ENCODE measurements at regions not wholly inside any gene's neighbourhood (a gene's known extent, or its start where the extent isn't known, plus 50 kb on each side); places are given as distances from the start of the nearest gene placed in this dataset.

DNA sequence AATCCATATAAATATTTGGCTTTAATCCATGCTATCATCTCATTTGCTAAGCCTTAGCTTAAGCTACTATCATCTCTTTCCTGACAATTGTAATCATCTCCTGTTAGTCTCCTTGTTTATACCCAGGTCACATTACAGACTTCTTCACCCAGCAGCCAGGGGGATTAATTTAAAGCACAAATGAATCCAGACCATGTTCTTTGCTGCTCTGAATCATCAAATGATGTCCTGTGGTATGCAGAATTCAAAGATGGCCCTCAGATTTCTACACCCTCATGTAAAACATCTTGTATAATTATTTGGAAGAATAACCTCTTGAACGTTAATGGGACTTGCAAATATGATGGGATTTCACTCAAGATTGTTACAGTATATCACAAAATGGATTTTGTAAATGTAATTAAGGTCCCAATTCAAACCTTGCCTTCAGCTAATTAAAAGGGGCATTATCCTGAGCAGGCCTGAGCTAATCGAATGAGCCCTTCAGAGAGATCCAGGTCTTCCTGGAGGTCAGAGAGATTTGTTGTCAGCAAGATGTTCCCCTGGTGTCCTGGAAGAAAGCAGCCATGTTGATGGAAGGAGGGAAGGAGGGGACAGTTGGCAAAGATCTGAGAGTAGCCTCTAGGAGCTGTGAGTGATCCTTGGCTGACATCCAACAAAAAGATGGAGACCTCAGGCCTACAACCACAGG lies 241.1 kb upstream of the MMADHC start:
- no peak for DNase-seq

DNA sequence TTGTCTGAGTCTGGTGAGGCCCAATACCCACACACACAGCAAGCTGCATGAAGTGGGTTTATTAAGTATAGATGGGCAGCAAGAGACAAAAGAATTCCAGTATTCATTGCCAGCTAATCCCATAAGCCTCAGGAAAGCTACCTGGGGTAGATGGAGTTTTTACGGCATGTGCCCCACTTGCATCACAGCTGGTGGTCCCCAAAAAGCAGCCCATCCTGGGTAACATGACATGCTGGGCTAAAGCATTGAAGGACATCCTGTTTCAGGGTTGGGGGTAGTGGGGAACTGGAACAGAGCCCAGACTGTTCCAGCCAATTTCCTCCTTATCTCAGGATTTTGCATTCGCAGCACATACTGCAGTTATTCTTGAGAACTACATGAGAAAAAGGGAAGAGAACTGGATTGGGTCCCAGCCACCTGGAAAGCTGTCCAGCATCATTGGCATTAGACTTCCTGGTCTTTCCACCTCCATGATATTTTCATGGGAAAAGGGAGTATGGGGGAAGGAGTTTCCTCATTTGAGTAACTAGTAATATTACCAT lies 240.1 kb upstream of the MMADHC start:
- no peak for DNase-seq

DNA sequence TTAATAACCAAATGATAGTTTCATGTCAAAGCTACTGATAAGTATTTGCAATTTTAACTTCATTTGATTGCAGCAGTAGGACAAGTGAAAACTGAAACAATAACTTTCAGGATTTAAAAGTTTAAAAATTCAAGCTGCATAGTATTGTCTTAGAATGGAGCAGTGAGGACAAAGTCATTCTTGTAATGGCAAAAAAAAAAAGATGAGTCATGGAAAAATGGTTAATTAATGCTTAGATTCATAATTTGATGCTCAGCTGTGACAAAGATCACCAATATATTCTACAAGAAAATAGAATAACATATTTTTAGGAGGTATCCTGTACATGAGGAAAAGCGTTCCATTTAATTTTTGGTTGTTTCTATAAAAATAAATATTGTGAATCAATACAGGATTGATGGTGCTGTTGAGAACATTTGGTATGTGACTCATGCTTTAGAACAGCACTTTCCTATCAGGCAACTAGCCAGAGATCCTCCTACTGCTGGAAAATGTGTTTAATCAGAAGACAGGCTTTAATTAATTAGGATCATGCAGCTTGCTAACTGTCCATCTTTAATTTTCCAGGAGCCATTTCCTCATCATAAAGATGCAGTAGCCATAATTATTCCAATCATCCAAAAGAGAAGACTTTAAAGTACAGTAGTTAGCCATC lies 239.0 kb upstream of the MMADHC start:
- DNase-seq: no peak

DNA sequence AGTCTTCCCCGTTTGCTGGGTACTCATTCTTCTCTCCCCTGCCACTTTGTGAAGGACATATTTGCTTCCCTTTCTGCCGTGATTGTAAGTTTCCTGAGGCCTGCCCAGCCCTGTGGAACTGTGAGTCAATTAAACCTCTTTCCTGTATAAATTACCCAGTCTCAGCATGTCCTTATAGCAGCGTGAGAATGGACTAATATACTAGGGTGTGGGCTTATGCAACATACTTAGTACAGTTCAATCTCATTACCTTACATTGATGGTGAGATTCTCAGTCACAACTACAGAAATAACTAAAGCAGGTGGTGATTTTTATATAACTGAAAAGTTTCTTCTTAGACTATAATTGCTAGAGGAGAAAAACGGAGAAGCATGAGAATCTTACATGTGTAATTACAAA lies 237.9 kb upstream of the MMADHC start:
- DNase-seq: no peak

DNA sequence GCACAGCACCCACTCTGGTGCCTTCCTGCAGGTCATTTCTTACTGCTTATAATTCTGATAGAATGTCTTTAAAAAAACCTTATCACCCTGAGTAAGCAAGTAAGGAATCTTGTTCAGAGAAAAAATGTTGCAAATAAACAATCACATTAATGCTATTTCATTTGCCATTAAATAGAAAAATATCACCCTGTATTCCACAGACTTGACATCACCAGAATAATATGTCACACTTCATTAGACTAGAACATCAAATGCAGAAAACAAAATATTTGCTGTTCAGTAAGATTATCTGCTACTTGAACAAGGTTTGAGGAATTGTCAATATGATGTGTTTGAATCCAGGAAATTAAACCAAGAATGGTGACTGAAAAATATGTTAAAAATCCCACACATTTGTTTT lies 236.6 kb upstream of the MMADHC start:
- no peak for DNase-seq

DNA sequence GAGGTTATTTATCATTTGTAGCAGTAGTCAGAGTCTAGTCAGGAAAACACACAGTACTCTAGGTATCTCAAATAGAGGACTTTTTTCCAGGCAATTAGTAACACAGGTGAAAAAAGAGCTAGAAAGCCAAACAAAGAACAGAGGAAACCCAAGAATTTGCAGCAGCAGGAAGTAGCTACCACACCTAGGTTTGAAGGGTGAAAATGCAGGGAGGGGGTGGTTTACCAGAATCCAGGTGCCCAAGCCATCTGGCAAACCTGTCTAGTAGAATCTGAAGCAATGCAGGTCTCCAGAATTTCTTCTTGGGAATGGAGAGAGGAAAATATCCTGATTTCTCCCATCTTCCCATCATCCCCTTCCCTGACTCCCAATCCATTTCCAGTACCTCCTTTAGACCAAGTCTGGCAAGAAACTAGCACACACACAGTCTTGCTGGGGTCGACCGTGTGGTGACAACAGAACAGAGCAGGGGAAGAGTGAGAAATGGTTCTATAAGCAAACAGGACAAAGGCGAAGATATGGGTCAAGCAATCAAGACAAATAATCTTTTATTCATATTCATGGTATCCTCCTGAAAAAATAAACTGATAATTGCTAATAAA lies 231.9 kb upstream of the MMADHC start:
- DNase-seq: no peak

DNA sequence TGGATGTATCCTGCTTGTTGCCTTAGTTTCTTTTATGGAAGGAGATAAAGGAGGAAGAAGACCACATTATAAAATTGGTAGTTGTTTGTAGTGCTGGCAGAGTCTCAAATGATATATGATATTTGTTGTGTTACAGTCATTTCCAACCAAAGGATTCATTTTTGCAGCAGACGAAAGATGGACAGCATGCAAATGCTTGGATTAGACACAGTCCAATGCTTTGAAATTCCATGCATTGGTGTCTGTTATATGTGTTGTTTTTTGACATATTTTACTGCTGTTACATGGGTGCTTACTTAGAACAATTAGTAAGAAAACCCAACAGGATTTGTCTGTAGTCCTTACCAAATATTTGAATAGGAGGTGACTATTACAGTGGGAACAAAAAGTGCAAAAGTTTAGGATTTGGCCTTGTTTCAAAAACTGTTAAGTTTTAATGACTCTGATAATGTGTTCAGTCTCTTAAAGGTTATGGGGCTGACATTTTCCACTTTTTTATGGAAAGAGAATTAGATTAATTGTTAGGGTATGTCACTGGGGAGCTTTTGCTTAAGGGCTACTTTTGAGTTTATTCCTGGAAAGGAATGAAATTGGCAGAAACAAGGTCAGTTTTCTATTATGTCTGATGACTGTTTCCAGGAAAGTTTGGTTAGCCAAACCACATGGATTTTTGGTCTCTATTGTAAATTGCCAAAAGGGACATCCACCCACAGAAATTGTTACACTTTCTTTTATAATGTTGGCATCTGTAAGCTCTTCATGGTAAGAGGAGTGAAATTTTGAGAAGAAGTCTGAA lies 229.4 kb upstream of the MMADHC start:
- DNase-seq: no peak

DNA sequence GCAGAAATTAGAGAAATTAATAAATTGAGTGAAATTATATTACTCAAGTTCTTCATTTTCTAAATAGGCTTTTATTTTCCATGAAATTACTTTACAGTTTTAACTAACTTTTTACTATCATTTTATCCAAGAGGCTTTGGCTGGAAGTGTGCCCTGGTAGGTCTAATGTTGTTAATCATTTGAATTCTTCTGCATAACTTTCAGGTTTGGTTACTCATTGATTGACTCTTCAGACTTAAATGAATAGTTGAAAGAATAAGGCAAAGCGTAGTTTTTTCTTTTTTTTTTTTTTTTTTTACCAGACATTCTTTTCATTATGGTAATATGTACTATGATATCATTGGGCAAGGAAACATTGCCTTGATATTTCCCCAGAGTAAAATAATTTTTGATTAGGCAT lies 228.4 kb upstream of the MMADHC start:
- no peak for DNase-seq

DNA sequence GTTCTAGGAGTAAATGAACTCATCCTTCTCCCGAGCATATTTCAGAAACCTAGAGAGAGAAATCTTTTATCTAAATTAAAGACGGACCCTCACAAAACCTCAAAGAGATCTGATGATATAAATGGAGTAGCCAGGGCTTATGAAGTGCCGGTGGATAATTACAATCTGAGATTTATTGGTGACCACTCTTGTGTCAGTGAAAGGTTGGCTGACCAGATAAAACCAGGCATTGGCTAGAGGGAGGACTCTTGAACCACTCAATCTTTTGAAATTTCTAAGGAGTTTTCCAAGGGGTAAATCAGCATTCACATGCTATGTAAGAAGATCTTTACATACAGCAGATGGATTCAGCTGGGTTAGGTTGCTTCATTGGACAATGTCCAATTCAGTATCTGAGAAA lies 227.3 kb upstream of the MMADHC start:
- no peak for DNase-seq

DNA sequence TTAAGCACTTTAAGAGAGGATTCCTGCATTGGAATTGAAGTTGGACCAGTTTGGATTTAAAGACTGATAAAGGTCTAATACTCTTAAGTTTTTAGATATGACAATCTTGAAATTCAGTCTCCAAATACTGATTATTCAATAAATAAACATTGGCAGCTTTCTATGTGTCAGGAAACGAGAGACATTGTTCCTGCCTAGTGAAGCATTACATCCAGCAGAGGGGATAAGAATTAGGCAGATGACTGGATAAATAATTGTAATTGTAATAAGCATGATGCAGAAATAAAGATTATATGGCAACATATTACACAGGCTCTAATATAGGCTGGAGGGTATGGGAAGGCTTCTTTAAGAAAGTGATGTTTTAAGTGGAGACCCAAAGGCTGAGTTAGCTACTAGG lies 226.5 kb upstream of the MMADHC start:
- no peak for DNase-seq

DNA sequence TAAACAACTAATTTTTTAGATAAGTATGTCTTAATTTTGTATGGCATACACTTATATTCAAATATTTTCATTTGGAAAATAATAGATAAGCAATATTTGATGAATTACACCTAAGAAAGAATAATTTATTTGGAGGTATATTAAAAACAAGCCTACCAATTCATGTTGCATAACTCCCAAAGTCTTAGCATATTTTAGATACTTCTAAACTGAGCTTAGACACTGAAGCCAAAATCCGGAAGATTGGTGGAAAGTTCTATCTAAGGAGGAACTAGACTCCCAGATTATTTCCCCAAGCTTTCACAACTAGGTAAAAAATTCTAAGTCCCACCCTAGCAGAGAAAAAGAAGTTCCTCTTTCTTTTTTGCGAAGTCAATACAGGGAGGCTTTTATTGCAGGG lies 221.0 kb upstream of the MMADHC start:
- no peak for DNase-seq

DNA sequence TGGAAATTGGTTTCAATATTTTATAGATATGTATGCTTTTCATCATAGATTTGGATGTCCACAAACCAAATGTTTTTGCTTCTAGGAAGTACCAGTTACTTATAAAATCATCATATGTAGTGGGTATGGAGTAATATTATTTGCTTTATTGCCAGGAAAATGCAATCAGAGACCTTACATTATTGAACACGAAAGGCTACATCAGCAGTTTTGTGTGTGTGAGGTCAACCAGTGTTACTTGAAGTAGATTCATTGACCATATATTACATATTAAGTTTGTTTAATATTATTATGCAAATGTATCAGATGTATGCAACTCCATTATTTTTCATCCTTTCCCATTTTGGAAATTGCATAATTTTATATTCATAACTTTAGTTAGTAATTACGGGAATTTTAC lies 219.1 kb upstream of the MMADHC start:
- DNase-seq: no peak

DNA sequence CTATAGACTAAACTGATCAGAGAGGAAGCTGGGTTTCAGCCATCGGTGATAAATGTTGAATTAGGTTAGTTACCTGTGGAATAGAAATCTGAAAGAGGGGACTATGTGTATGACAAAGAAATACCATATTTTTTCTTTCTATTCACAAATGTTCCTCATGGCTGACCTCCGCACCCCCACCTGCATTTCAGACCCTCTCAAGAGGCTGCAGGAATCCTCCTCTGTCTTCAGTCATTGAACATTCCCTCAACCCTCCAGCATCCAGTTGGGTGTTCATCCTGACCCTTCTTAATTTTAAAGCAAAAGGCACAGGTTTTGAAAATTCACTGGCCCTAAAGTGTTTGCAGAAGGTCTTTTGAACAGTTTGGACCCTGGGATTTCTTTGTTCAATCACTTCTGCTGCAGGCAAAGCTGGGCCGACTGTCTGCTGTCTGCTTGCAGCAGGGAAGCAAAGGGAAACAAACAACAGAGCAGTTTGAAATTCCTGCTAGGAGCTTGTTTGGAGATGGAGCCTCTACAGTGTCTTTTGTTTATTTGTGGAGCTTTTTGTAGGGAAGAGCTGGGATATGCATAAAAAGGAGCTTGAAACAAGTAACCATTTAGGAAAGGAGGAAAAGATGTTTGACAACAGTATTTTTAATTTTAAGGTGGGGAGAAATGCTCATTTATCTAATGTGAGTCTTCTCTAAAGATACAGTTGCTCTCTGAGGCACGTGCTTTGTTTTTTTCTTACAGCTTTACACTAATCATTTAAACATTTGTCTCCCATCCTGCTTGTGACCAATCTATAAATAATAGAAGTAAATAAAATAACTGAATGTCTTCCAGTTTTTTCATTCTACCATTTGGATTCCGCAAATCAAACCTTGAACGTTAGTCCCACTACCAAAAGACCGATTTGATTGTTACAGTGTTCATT lies 213.3 kb upstream of the MMADHC start:
- no peak for DNase-seq

DNA sequence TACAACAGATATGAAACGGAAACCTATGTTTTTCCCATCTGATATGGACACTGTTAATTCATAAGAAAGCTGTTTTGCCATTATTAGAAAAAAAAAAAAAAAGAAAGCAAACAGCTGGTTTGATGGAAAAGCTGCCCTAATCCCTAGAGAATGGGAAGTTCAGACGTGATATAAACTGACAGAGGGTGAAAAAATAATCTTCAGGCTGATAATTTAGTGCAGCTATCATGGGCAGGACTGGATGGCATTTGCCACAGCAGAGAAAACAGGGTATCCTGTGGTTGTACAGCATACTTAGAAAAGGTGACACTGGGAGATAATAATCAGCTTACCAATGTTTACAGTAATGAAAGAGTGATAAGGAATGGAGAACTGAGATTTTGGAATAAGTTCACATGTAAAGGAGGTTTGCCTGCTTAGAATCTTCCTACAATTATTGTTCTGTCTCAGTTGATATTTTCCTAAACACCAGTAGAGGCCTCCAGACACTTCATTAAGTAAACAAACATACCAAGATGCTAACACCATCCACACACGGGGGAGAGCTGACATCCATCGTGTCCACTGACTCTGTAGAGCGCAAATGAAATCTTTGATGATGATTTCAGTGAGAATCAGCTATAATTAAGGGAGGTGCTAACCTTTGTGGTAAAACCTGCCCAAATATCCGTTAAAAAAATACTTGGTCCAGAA lies 211.6 kb upstream of the MMADHC start:
- DNase-seq: no peak

DNA sequence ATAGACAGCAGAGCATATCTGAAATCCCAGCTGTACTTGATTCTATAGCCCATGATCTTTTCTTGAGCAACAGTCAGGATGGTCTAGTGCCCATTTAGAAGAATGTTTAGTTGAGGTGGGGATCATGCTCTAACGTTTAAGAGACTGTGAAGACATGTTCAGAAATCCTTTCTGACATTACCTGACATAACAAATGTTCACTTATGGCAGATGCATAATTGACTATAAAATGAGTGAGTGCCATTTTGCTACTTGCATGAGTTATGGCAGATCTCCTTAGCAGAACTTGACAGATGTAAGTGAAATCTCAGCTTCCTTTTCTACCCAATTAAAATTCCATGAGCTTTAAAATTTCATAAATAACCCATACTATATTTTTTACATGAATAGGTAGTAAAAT lies 209.5 kb upstream of the MMADHC start:
- no peak for DNase-seq

DNA sequence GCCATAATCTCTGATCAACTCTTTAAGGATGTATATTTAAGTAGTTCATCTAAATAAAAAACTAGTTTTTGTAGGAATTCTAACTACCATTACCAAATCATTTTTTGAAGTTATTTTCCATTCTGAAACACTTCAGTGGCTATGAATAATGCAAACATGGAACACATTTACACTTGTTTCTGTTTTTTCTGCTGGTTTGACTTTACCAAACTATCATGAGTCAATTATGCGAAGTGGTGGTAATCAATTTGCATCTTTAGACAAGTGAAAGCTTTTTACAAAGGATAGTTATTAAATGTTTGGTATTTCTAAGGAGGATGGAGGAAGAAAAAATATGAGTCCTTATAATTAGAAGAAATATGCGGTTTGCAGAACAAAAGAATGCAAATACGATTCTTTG lies 202.0 kb upstream of the MMADHC start:
- no peak for DNase-seq

DNA sequence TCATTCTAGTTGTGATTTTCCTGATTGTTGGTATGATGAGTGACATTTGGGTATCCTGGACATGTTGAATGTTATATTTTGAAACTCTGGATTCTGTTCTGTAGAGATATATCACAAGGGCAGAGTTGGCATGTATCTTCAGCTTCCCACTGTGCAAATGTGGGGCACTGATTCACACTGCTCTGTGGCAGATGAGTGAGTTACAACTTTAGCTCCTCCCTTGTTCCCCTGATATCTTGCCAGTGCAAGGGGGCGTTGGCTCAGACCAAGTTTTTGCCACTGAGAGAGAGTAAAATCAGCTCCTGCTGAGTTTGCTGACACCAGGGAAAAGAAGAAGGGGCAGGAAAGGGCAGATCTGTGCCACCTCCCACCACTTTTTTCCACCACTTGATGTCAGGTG lies 199.6 kb upstream of the MMADHC start:
- DNase-seq: no peak

DNA sequence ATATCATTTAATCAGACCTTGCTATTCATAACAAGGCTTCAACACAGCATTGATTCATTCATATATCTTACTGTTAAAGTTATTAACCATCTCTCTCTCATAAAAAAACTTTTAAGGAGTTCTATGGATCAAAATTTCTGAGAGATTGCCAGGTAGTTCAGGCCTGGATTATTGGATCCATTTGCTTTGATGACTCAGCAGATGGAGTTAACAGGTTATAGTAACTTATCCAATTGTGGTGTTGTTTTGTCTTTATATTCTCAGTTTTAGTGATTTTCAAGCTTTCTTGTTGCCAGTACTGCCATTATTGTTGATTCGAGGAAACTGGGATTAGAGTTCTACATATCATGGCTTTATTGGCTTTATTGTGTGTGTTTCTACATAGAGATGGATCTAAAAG lies 195.7 kb upstream of the MMADHC start:
- no peak for DNase-seq

DNA sequence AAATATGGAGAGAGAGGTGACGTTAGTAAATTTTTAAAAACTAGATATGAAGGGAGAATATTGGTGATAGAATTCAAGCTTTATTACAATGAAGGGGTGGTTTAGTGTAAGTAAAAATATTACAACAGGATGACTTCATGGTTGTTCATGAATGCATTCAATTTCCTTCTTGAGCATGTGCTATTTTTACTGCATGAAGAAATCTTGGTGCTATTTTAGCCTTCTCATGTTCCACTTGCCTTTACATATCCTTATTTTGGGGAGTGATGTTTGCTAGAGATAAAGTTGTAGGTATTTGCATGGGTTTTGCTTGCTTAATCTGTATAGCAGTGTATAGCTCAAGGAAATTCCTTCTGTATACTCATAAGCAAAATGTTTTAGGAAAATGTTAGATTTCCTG lies 195.0 kb upstream of the MMADHC start:
- DNase-seq: no peak

DNA sequence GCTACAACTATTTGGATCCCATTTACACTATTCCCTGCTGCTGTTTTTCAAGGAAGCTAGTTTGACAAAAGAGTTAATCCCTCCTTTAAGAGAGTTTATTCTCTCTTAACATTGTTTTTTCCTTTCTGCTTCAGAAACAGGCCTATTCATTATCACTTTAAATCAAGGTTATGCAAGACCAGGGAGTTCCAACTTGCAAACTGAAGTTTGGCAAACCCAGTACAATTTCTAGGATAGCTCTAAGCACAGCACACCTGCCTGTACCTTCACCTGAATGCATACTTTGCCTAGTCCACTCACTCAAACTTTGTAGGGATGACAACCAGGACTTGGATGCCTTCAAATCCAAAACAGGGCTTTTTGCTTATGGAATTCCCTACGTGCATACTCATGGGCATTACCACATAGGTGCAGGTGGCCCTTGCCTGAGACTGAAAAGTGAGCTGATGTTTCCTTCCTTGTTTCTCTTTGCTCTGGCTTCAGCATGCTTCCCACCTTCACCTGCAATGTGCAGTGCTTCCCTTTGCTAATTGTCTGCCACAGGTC lies 193.8 kb upstream of the MMADHC start:
- DNase-seq: no peak

DNA sequence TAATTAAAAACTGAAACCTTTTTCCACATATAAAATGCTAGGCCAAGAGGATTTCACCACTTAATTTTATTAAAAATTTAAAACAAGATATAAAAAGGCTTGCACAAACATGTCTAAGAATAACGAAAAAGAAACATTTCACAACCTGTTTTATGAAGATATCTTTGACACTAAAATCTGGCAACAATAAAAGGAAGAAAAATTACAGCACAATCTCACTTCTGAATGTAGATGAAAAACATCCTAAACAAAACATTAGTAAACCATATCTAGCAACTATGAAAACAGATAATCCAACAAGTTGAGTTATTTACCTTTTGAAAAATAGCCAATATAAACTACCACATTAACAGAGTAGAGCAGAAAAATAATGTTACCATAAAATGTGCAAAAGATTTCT lies 185.4 kb upstream of the MMADHC start:
- DNase-seq: no peak

All from CD4-positive, alpha-beta T cell treated with Interleukin-10 for 1 hour (primary cell).